Mesenchymal stem cell (in vitro differentiated cells and primary cell): ENCODE measurements at regions not wholly inside any gene's neighbourhood (a gene's known extent, or its start where the extent isn't known, plus 50 kb on each side); places are given as distances from the start of the nearest gene placed in this dataset.

Experiments
- DNase-seq: peaks from one replicate; pipeline ENCODE4 v3.0.0-alpha.2; 2013
- H2AFZ ChIP-seq: one replicate; pipeline ENCODE4 v1.6.1; 2013; ENCODE audit warnings: low read depth, mild to moderate bottlenecking, control low read depth, inconsistent platforms, low read length, moderate library complexity
- H2AK5ac ChIP-seq: 2 replicates; pipeline ENCODE4 v1.6.1; 2013; ENCODE audit warnings: low read length, moderate library complexity, mild to moderate bottlenecking, inconsistent platforms; ENCODE audit not compliant: severe bottlenecking
- H2BK120ac ChIP-seq: one replicate; pipeline ENCODE4 v1.6.1; 2013; ENCODE audit warnings: low read depth, mild to moderate bottlenecking, inconsistent platforms, low read length, moderate library complexity
- H2BK12ac ChIP-seq, 2 experiments: one replicate each; pipeline ENCODE4 v1.6.1; 2013; ENCODE audit warnings: inconsistent platforms in 2 of 2, low read length in 2 of 2, mild to moderate bottlenecking in 2 of 2, moderate library complexity in 2 of 2, control low read depth in 1 of 2
- H2BK15ac ChIP-seq: one replicate; pipeline ENCODE4 v1.6.1; 2013; ENCODE audit warnings: mild to moderate bottlenecking, low read depth, inconsistent platforms; ENCODE audit not compliant: poor library complexity, severe bottlenecking
- H2BK5ac ChIP-seq: 2 replicates; pipeline ENCODE4 v1.6.1; 2013; ENCODE audit warnings: low read depth, mild to moderate bottlenecking, low read length, control low read depth, inconsistent platforms; ENCODE audit not compliant: poor library complexity, severe bottlenecking
- H3K14ac ChIP-seq, 2 experiments: one replicate each; pipeline ENCODE4 v1.6.1; 2013; ENCODE audit warnings: inconsistent platforms in 2 of 2, low read length in 2 of 2, control low read depth in 1 of 2, mild to moderate bottlenecking in 1 of 2, moderate library complexity in 1 of 2
- H3K18ac ChIP-seq, 2 experiments: one replicate each; pipeline ENCODE4 v1.6.1; 2013; ENCODE audit warnings: inconsistent platforms in 2 of 2, low read length in 2 of 2, control low read depth in 1 of 2, low read depth in 1 of 2, mild to moderate bottlenecking in 1 of 2
- H3K23ac ChIP-seq, 2 experiments: one replicate each; pipeline ENCODE4 v1.6.1; 2013; ENCODE audit warnings: inconsistent platforms in 2 of 2, low read length in 2 of 2, mild to moderate bottlenecking in 2 of 2, moderate library complexity in 2 of 2, control low read depth in 1 of 2
- H3K27ac ChIP-seq: 2 replicates; pipeline ENCODE4 v1.5.1; 2013; ENCODE audit warnings: mild to moderate bottlenecking, moderate library complexity, low read length, control low read depth, inconsistent platforms; ENCODE audit not compliant: poor library complexity, severe bottlenecking
- H3K27me3 ChIP-seq, 2 experiments: 2 replicates each; pipeline versions ENCODE4 v1.6.1 to v1.7.0; 2013; ENCODE audit warnings: low read length in 2 of 2, mild to moderate bottlenecking in 2 of 2, moderate library complexity in 2 of 2, control low read depth in 1 of 2, inconsistent platforms in 1 of 2; ENCODE audit not compliant: control insufficient read depth in 1 of 2, insufficient read depth in 1 of 2
- H3K36me3 ChIP-seq, 2 experiments: 2 replicates each; pipeline versions ENCODE4 v1.6.1 to v1.7.0; 2013; ENCODE audit warnings: low read length in 2 of 2, control low read depth in 1 of 2, inconsistent platforms in 1 of 2, low read depth in 1 of 2, mild to moderate bottlenecking in 1 of 2; ENCODE audit not compliant: insufficient read depth in 2 of 2, control insufficient read depth in 1 of 2
- H3K4ac ChIP-seq, 2 experiments: one replicate each; pipeline ENCODE4 v1.6.1; 2013; ENCODE audit warnings: inconsistent platforms in 2 of 2, low read length in 2 of 2, mild to moderate bottlenecking in 2 of 2, moderate library complexity in 2 of 2, control low read depth in 1 of 2, low read depth in 1 of 2
- H3K4me1 ChIP-seq: 2 replicates; pipeline ENCODE4 v1.6.1; 2013; ENCODE audit warnings: low read depth, low read length, control low read depth; ENCODE audit not compliant: control insufficient read depth, insufficient read depth
- H3K4me2 ChIP-seq: 2 replicates; pipeline ENCODE4 v1.6.1; 2013; ENCODE audit warnings: low read length, mild to moderate bottlenecking, inconsistent platforms; ENCODE audit not compliant: poor library complexity, severe bottlenecking
- H3K4me3 ChIP-seq, 2 experiments: 2 replicates each; pipeline versions ENCODE4 v1.5.1 to v1.7.0; 2013; ENCODE audit warnings: low read length in 2 of 2, mild to moderate bottlenecking in 2 of 2, control low read depth in 1 of 2, low read depth in 1 of 2; ENCODE audit not compliant: insufficient read depth in 1 of 2
- H3K79me1 ChIP-seq: replicated peaks from 2 replicates; pipeline ENCODE4 v1.6.1; 2013; ENCODE audit warnings: mild to moderate bottlenecking, control low read depth, low read length, inconsistent platforms; ENCODE audit not compliant: poor library complexity, severe bottlenecking
- H3K9ac ChIP-seq: 2 replicates; pipeline ENCODE4 v1.7.0; 2013; ENCODE audit warnings: mild to moderate bottlenecking, low read length, moderate library complexity
- H3K9me3 ChIP-seq: 2 replicates; pipeline ENCODE4 v1.7.0; 2013; ENCODE audit warnings: mild to moderate bottlenecking, low read length; ENCODE audit not compliant: control insufficient read depth
- H4K8ac ChIP-seq: one replicate; pipeline ENCODE4 v1.6.1; 2013; ENCODE audit warnings: inconsistent platforms, mild to moderate bottlenecking, low read length, moderate library complexity
- H4K91ac ChIP-seq: one replicate; pipeline ENCODE4 v1.6.1; 2013; ENCODE audit warnings: mild to moderate bottlenecking, low read length, inconsistent platforms
- WGBS: methylation state at CpG from one replicate; pipeline ENCODE4 v1.1.7; 2013; ENCODE audit warnings: mixed read lengths; 5-methylcytosine and 5-hydroxymethylcytosine counted together

DNA sequence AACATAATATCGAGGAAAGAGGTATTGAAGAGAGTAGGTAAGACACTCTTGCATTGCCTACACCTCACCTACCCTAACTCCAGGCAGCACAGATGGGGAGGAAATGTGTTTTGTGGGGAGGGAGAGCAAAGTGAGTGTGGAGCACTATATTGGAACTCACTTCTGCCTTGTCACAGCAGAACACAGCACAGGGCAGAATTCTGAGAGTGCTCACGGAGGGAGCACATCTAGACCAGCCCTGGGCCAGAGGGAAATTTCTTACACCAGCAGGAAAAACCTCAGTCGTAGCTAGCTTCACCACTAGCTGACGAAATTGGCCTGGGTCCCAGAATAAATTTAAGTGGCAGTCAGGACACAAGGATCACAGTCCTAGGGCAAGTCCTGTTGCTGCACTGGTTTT, 517.3 kb downstream of the TMA16 start:
- Histone ChIP-seq H3K4me2 (no peak overlapping the region), H3K9me3 (peaks cover 13% of the 10 kb centered on the region), H3K9ac (no peak overlapping the region), H3K79me1 (peaks cover 3% of the 10 kb centered on the region), H2BK120ac (no peak overlapping the region), H3K36me3 (no peaks in the 10 kb centered on the region), H2AK5ac (no peak overlapping the region), H3K23ac (no peak overlapping the region), H3K18ac (no peak overlapping the region), H2BK12ac (no peak overlapping the region), H3K27ac (no peak overlapping the region), H2BK15ac (no peak overlapping the region), H4K8ac (peak overlapping the region; percentile 37), H3K14ac (no peak overlapping the region), H4K91ac (no peak overlapping the region), H2BK5ac (no peak overlapping the region), H3K4me1 (no peaks in the 10 kb centered on the region), H3K4ac (no peak overlapping the region), H2AFZ (no peak overlapping the region), H3K27me3 (no peaks in the 10 kb centered on the region), H3K4me3 (no peak overlapping the region)
- 81% methylated on average over 3 of the region's 4 CpGs for WGBS
- no peak for DNase-seq

- no peak overlapping the region for H2AFZ ChIP-seq
- peaks cover 3% of the 10 kb centered on the region for H3K79me1 ChIP-seq
- H4K91ac ChIP-seq: no peak overlapping the region
- no peak overlapping the region for H2BK15ac ChIP-seq
- H3K27ac ChIP-seq: no peak overlapping the region
- H3K23ac ChIP-seq: no peak overlapping the region
- no peak overlapping the region for H3K9ac ChIP-seq
- no peaks in the 10 kb centered on the region for H3K36me3 ChIP-seq
- H2BK5ac ChIP-seq: no peak overlapping the region
- H3K4me3 ChIP-seq: no peak overlapping the region
- no peak overlapping the region for H3K18ac ChIP-seq
- H2BK120ac ChIP-seq: no peak overlapping the region
- H3K4me2 ChIP-seq: no peak overlapping the region
- no peak overlapping the region for H2BK12ac ChIP-seq
- no peak overlapping the region for H4K8ac ChIP-seq
- WGBS: 0% methylated on average over 1 of the region's 3 CpGs
- no peak overlapping the region for H3K14ac ChIP-seq
- H3K4me1 ChIP-seq: no peaks in the 10 kb centered on the region
- H2AK5ac ChIP-seq: no peak overlapping the region
- DNase-seq: peak; percentile 39
- peaks cover 13% of the 10 kb centered on the region for H3K9me3 ChIP-seq
- no peak overlapping the region for H3K4ac ChIP-seq
- no peaks in the 10 kb centered on the region for H3K27me3 ChIP-seq
Observed at GRCh38 chr4:164012396-164013027, 518.0 kb downstream of the TMA16 start.

GRCh38 chr4:164021947-164022346, 527.5 kb downstream of the TMA16 start:
- Histone ChIP-seq H4K91ac (no peak overlapping the region), H3K27me3 (no peaks in the 10 kb centered on the region), H2AK5ac (no peak overlapping the region), H3K4me2 (no peak overlapping the region), H2AFZ (no peak overlapping the region), H3K4me1 (no peaks in the 10 kb centered on the region), H3K9me3 (peaks cover 20% of the 10 kb centered on the region), H3K9ac (no peak overlapping the region), H3K4ac (no peak overlapping the region), H4K8ac (no peak overlapping the region), H2BK120ac (no peak overlapping the region), H2BK5ac (no peak overlapping the region), H3K79me1 (peaks cover 2% of the 10 kb centered on the region), H3K18ac (no peak overlapping the region), H2BK15ac (no peak overlapping the region), H3K14ac (no peak overlapping the region), H3K4me3 (no peak overlapping the region), H2BK12ac (no peak overlapping the region), H3K23ac (no peak overlapping the region), H3K27ac (no peak overlapping the region), H3K36me3 (no peaks in the 10 kb centered on the region)
- no peak for DNase-seq

- no peak overlapping the region for H3K23ac ChIP-seq
- no peak overlapping the region for H3K27ac ChIP-seq
- H2BK5ac ChIP-seq: no peak overlapping the region
- H3K14ac ChIP-seq: no peak overlapping the region
- H3K9ac ChIP-seq: no peak overlapping the region
- H3K36me3 ChIP-seq: no peaks in the 10 kb centered on the region
- H3K18ac ChIP-seq: no peak overlapping the region
- H3K79me1 ChIP-seq: peaks cover 2% of the 10 kb centered on the region
- peaks cover 20% of the 10 kb centered on the region for H3K9me3 ChIP-seq
- H3K27me3 ChIP-seq: no peaks in the 10 kb centered on the region
- H2BK12ac ChIP-seq: no peak overlapping the region
- H3K4me3 ChIP-seq: no peak overlapping the region
- H3K4me2 ChIP-seq: no peak overlapping the region
- no peak overlapping the region for H2BK120ac ChIP-seq
- no peak overlapping the region for H4K91ac ChIP-seq
- no peak overlapping the region for H3K4ac ChIP-seq
- no peak overlapping the region for H2AK5ac ChIP-seq
- H2BK15ac ChIP-seq: no peak overlapping the region
- H2AFZ ChIP-seq: no peak overlapping the region
- H4K8ac ChIP-seq: no peak overlapping the region
- DNase-seq: no peak
- no peaks in the 10 kb centered on the region for H3K4me1 ChIP-seq
Observed at GRCh38 chr4:164023214-164023613, 528.7 kb downstream of the TMA16 start.
